ENCODE measurements at regions not wholly inside any gene's neighbourhood (a gene's known extent, or its start where the extent isn't known, plus 50 kb on each side); places are given as distances from the start of the nearest gene placed in this dataset.

DNA sequence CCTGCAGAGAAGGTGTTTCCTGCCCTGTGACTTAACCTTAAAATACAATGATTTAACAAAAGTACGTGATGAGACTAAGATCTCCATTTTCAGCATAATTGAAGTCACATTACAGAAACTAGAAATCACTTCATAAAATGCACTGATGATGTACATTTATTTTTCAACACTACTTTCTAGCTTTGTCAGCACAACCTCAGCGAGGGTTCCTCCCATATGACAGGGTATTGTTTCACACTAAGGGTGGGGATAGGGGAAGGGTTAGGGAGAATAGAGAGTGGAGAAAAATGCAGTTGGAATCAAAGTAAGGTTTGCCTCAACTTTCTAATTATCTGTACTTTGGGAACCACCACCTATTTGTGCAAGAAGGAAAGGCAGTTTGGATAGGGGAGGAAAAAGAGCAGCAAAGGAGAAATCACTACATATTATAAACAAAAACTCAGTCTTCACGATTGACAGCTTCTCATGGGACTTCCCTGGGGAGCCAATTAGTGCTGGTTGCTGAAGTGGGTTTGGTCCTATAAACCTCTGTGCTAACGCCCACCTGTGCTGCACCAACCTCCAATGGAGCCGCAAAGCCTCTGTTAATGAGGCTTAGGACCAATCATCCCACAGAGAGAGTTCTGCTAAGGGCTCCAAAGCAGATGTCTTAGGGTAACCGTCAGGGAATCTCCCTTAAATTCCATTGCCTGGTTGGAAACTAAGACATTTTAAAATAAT lies 369.2 kb upstream of the PDE4D start:
- Histone ChIP-seq H3K36me3 (ENCODE audit: control insufficient read depth in 2 of 2, insufficient read depth in 2 of 2, low read length in 2 of 2) (no peaks in the 10 kb centered on the region), H3K9me3 (ENCODE audit: control insufficient read depth in 2 of 2, low read length in 2 of 2) (no peaks in the 10 kb centered on the region), H3K27ac (ENCODE audit: low read depth in 2 of 2, low read length in 2 of 2) (no peak overlapping the region), H3K4me3 (ENCODE audit: low read length in 2 of 2) (no peak overlapping the region), H3K4me1 (ENCODE audit: control insufficient read depth in 2 of 2, insufficient read depth in 2 of 2, low read length in 2 of 2) (no peaks in the 10 kb centered on the region), H3K9ac (ENCODE audit: low read depth in 1 of 2, low read length in 2 of 2) (no peak overlapping the region), H3K27me3 (ENCODE audit: control insufficient read depth in 2 of 2, insufficient read depth in 2 of 2, low read length in 2 of 2) (no peaks in the 10 kb centered on the region)

- Histone ChIP-seq H3K9me3 (ENCODE audit: control insufficient read depth in 2 of 2, low read length in 2 of 2) (no peaks in the 10 kb centered on the region), H3K4me1 (ENCODE audit: control insufficient read depth in 2 of 2, insufficient read depth in 2 of 2, low read length in 2 of 2) (no peaks in the 10 kb centered on the region), H3K4me3 (ENCODE audit: low read length in 2 of 2) (no peak overlapping the region)
These were observed 368.2 kb upstream of the PDE4D start for GRCh38 chr5:60261732-60262131.

GRCh38 chr5:60260658-60261057 lies 367.1 kb upstream of the PDE4D start:
- Histone ChIP-seq H3K36me3 (ENCODE audit: control insufficient read depth in 2 of 2, insufficient read depth in 2 of 2, low read length in 2 of 2) (no peaks in the 10 kb centered on the region), H3K27me3 (ENCODE audit: control insufficient read depth in 2 of 2, insufficient read depth in 2 of 2, low read length in 2 of 2) (no peaks in the 10 kb centered on the region), H3K4me1 (ENCODE audit: control insufficient read depth in 2 of 2, insufficient read depth in 2 of 2, low read length in 2 of 2) (no peaks in the 10 kb centered on the region)

More at GRCh38 chr5:60261732-60262131, 368.2 kb upstream of the PDE4D start:
- Histone ChIP-seq H3K36me3 (ENCODE audit: control insufficient read depth in 2 of 2, insufficient read depth in 2 of 2, low read length in 2 of 2) (no peaks in the 10 kb centered on the region), H3K27ac (ENCODE audit: low read depth in 2 of 2, low read length in 2 of 2) (no peak overlapping the region), H3K9ac (ENCODE audit: low read depth in 1 of 2, low read length in 2 of 2) (no peak overlapping the region), H3K27me3 (ENCODE audit: control insufficient read depth in 2 of 2, insufficient read depth in 2 of 2, low read length in 2 of 2) (no peaks in the 10 kb centered on the region)

DNA sequence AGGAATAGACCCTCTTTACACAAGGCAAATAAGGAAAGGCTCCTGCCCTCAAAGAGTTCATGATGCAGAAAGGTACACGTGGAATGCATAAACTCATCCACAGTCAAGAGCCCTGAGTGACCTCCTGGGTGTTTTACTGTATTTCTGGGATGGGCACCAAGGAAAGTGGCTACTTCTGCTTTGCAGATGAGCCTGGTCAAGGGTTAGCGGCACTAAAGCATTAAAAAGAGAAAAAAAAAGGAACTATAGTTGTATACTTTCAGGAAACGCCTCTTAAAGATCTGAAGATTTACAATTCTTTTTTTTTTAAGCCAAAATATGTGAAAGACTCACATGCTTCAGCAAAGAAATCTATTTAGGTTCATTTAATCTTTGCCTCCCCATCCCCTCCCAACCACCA lies 366.2 kb upstream of the PDE4D start:
- Histone ChIP-seq H3K9ac (ENCODE audit: low read depth in 1 of 2, low read length in 2 of 2) (no peak overlapping the region), H3K9me3 (ENCODE audit: control insufficient read depth in 2 of 2, low read length in 2 of 2) (no peaks in the 10 kb centered on the region), H3K27me3 (ENCODE audit: control insufficient read depth in 2 of 2, insufficient read depth in 2 of 2, low read length in 2 of 2) (no peaks in the 10 kb centered on the region), H3K4me3 (ENCODE audit: low read length in 2 of 2) (no peak overlapping the region), H3K27ac (ENCODE audit: low read depth in 2 of 2, low read length in 2 of 2) (no peak overlapping the region), H3K36me3 (ENCODE audit: control insufficient read depth in 2 of 2, insufficient read depth in 2 of 2, low read length in 2 of 2) (no peaks in the 10 kb centered on the region), H3K4me1 (ENCODE audit: control insufficient read depth in 2 of 2, insufficient read depth in 2 of 2, low read length in 2 of 2) (no peaks in the 10 kb centered on the region)

More at GRCh38 chr5:60260658-60261057, 367.1 kb upstream of the PDE4D start:
- Histone ChIP-seq H3K9me3 (ENCODE audit: control insufficient read depth in 2 of 2, low read length in 2 of 2) (no peaks in the 10 kb centered on the region), H3K27ac (ENCODE audit: low read depth in 2 of 2, low read length in 2 of 2) (no peak overlapping the region), H3K9ac (ENCODE audit: low read depth in 1 of 2, low read length in 2 of 2) (no peak overlapping the region), H3K4me3 (ENCODE audit: low read length in 2 of 2) (no peak overlapping the region)

- no peaks in the 10 kb centered on the region for H3K4me1 ChIP-seq (ENCODE audit: control insufficient read depth in 2 of 2, insufficient read depth in 2 of 2, low read length in 2 of 2)
- H3K9ac ChIP-seq (ENCODE audit: low read depth in 1 of 2, low read length in 2 of 2), result no peak overlapping the region
- no peaks in the 10 kb centered on the region for H3K27me3 ChIP-seq (ENCODE audit: control insufficient read depth in 2 of 2, insufficient read depth in 2 of 2, low read length in 2 of 2)
- H3K4me3 ChIP-seq (ENCODE audit: low read length in 2 of 2), result no peak overlapping the region
- H3K27ac ChIP-seq (ENCODE audit: low read depth in 2 of 2, low read length in 2 of 2), result no peak overlapping the region
- H3K9me3 ChIP-seq (ENCODE audit: control insufficient read depth in 2 of 2, low read length in 2 of 2), result no peaks in the 10 kb centered on the region
- no peaks in the 10 kb centered on the region for H3K36me3 ChIP-seq (ENCODE audit: control insufficient read depth in 2 of 2, insufficient read depth in 2 of 2, low read length in 2 of 2)
These were observed 364.2 kb upstream of the PDE4D start for GRCh38 chr5:60257596-60258271.

GRCh38 chr5:60256546-60256945 lies 363.0 kb upstream of the PDE4D start:
- Histone ChIP-seq H3K36me3 (ENCODE audit: control insufficient read depth in 2 of 2, insufficient read depth in 2 of 2, low read length in 2 of 2) (no peaks in the 10 kb centered on the region), H3K4me3 (ENCODE audit: low read length in 2 of 2) (no peak overlapping the region), H3K9ac (ENCODE audit: low read depth in 1 of 2, low read length in 2 of 2) (no peak overlapping the region), H3K4me1 (ENCODE audit: control insufficient read depth in 2 of 2, insufficient read depth in 2 of 2, low read length in 2 of 2) (no peaks in the 10 kb centered on the region), H3K27me3 (ENCODE audit: control insufficient read depth in 2 of 2, insufficient read depth in 2 of 2, low read length in 2 of 2) (no peaks in the 10 kb centered on the region), H3K27ac (ENCODE audit: low read depth in 2 of 2, low read length in 2 of 2) (no peak overlapping the region), H3K9me3 (ENCODE audit: control insufficient read depth in 2 of 2, low read length in 2 of 2) (no peaks in the 10 kb centered on the region)

DNA sequence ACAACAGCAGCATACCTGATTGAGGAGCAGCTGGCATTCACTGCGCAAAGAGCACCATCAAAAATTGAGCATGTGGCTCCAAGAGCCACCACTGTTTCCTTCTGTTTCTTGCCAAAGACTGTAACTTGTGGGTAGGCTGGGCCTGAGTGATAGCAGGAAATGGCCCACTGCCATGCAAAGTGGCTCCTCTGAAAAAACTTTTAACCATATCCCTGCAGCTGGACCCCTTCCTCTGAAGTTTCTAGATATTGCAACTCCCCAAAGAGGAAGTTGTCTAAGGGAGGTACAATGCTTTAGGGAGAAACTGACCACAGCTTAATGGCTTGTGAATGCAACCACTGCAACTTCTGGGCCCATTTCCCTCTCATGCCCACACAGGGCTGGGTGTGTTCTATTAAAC lies 355.4 kb upstream of the PDE4D start:
- H3K27ac ChIP-seq (ENCODE audit: low read depth in 2 of 2, low read length in 2 of 2), result no peak overlapping the region
- no peaks in the 10 kb centered on the region for H3K9me3 ChIP-seq (ENCODE audit: control insufficient read depth in 2 of 2, low read length in 2 of 2)
- H3K4me3 ChIP-seq (ENCODE audit: low read length in 2 of 2), result no peak overlapping the region

GRCh38 chr5:60243713-60244112 lies 350.2 kb upstream of the PDE4D start:
- Histone ChIP-seq H3K4me3 (ENCODE audit: low read length in 2 of 2) (no peak overlapping the region), H3K9ac (ENCODE audit: low read depth in 1 of 2, low read length in 2 of 2) (no peak overlapping the region), H3K9me3 (ENCODE audit: control insufficient read depth in 2 of 2, low read length in 2 of 2) (no peaks in the 10 kb centered on the region), H3K27me3 (ENCODE audit: control insufficient read depth in 2 of 2, insufficient read depth in 2 of 2, low read length in 2 of 2) (no peaks in the 10 kb centered on the region), H3K4me1 (ENCODE audit: control insufficient read depth in 2 of 2, insufficient read depth in 2 of 2, low read length in 2 of 2) (no peaks in the 10 kb centered on the region), H3K27ac (ENCODE audit: low read depth in 2 of 2, low read length in 2 of 2) (no peak overlapping the region), H3K36me3 (ENCODE audit: control insufficient read depth in 2 of 2, insufficient read depth in 2 of 2, low read length in 2 of 2) (no peaks in the 10 kb centered on the region)

More for the DNA sequence above, 355.4 kb upstream of the PDE4D start:
- no peak overlapping the region for H3K9ac ChIP-seq (ENCODE audit: low read depth in 1 of 2, low read length in 2 of 2)
- no peaks in the 10 kb centered on the region for H3K4me1 ChIP-seq (ENCODE audit: control insufficient read depth in 2 of 2, insufficient read depth in 2 of 2, low read length in 2 of 2)
- H3K36me3 ChIP-seq (ENCODE audit: control insufficient read depth in 2 of 2, insufficient read depth in 2 of 2, low read length in 2 of 2), result no peaks in the 10 kb centered on the region
- H3K27me3 ChIP-seq (ENCODE audit: control insufficient read depth in 2 of 2, insufficient read depth in 2 of 2, low read length in 2 of 2), result no peaks in the 10 kb centered on the region

- H3K4me3 ChIP-seq (ENCODE audit: low read length in 2 of 2), result no peak overlapping the region
- H3K27me3 ChIP-seq (ENCODE audit: control insufficient read depth in 2 of 2, insufficient read depth in 2 of 2, low read length in 2 of 2), result no peaks in the 10 kb centered on the region
- no peak overlapping the region for H3K27ac ChIP-seq (ENCODE audit: low read depth in 2 of 2, low read length in 2 of 2)
- no peaks in the 10 kb centered on the region for H3K9me3 ChIP-seq (ENCODE audit: control insufficient read depth in 2 of 2, low read length in 2 of 2)
- H3K9ac ChIP-seq (ENCODE audit: low read depth in 1 of 2, low read length in 2 of 2), result no peak overlapping the region
- no peaks in the 10 kb centered on the region for H3K4me1 ChIP-seq (ENCODE audit: control insufficient read depth in 2 of 2, insufficient read depth in 2 of 2, low read length in 2 of 2)
- no peaks in the 10 kb centered on the region for H3K36me3 ChIP-seq (ENCODE audit: control insufficient read depth in 2 of 2, insufficient read depth in 2 of 2, low read length in 2 of 2)
These were observed 338.7 kb upstream of the PDE4D start for GRCh38 chr5:60232036-60232795.

GRCh38 chr5:60230456-60230855 lies 336.9 kb upstream of the PDE4D start:
- Histone ChIP-seq H3K4me3 (ENCODE audit: low read length in 2 of 2) (no peak overlapping the region), H3K27ac (ENCODE audit: low read depth in 2 of 2, low read length in 2 of 2) (no peak overlapping the region), H3K4me1 (ENCODE audit: control insufficient read depth in 2 of 2, insufficient read depth in 2 of 2, low read length in 2 of 2) (no peaks in the 10 kb centered on the region), H3K9me3 (ENCODE audit: control insufficient read depth in 2 of 2, low read length in 2 of 2) (no peaks in the 10 kb centered on the region), H3K27me3 (ENCODE audit: control insufficient read depth in 2 of 2, insufficient read depth in 2 of 2, low read length in 2 of 2) (no peaks in the 10 kb centered on the region), H3K9ac (ENCODE audit: low read depth in 1 of 2, low read length in 2 of 2) (no peak overlapping the region), H3K36me3 (ENCODE audit: control insufficient read depth in 2 of 2, insufficient read depth in 2 of 2, low read length in 2 of 2) (no peaks in the 10 kb centered on the region)
